B cell (primary cell): ENCODE measurements at regions not wholly inside any gene's neighbourhood (a gene's known extent, or its start where the extent isn't known, plus 50 kb on each side); places are given as distances from the start of the nearest gene placed in this dataset.

ENCODE experiments used
- ATAC-seq: fragments of 200-7000 bp; cut with Tn5 transposase; one replicate; pipeline ENCODE4 v1.10.0; 2021; ENCODE audit warnings: low read depth, mild to moderate bottlenecking, moderate number of reproducible peaks, moderate library complexity
- CTCF ChIA-PET: fragments of 350-600 bp; sonication (Branson Sonifier 250); formaldehyde crosslinking; loops from one replicate; lab custom pipeline; 2021; ENCODE audit warnings: antibody characterized with exemption, inconsistent platforms; lab: Charles Lee
- POLR2A ChIA-PET: fragments of 350-600 bp; sonication (Branson Sonifier 250); formaldehyde crosslinking; loops from one replicate; lab custom pipeline; 2021; ENCODE audit warnings: antibody characterized with exemption; lab: Charles Lee
- DNase-seq: peaks from one replicate; pipeline ENCODE4 v3.0.0; 2013
- H2AFZ ChIP-seq: 2 replicates; pipeline ENCODE4 v1.6.1; 2012; ENCODE audit warnings: mild to moderate bottlenecking, low read depth, low read length; ENCODE audit not compliant: insufficient read depth, poor library complexity, severe bottlenecking
- H3K27ac ChIP-seq, 2 donors: 1 replicate in 1 of 2; 2 replicates in 1 of 2; pipeline ENCODE4 v1.5.1; 2012 to 2013; ENCODE audit warnings: low read length in 2 of 2, mild to moderate bottlenecking in 2 of 2, moderate library complexity in 1 of 2
- H3K27me3 ChIP-seq, 4 experiments: fragments of 200-600 bp in 1 of 4; sonication (generic) in 1 of 4; replicated peaks in 1 of 4; 1 replicate in 2 of 4; 2 replicates in 2 of 4; pipeline versions ENCODE4 v1.6.1 to v1.7.0; 2013 to 2016; ENCODE audit warnings: low read length in 3 of 4, mild to moderate bottlenecking in 2 of 4, mixed read lengths in 1 of 4, moderate library complexity in 1 of 4; ENCODE audit not compliant: insufficient read depth in 4 of 4, control insufficient read depth in 3 of 4; ENCODE audit errors: control extremely low read depth in 1 of 4
- H3K36me3 ChIP-seq, 2 experiments: replicated peaks in 1 of 2; 1 replicate in 1 of 2; 2 replicates in 1 of 2; pipeline versions ENCODE4 v1.6.1 to v1.7.1; 2013; ENCODE audit warnings: low read length in 1 of 2; ENCODE audit not compliant: insufficient read depth in 2 of 2, control insufficient read depth in 1 of 2; ENCODE audit errors: control extremely low read depth in 1 of 2, extremely low read depth in 1 of 2
- H3K4me1 ChIP-seq, 2 donors: fragments of 200-600 bp in 1 of 2; sonication (generic) in 1 of 2; 1 replicate in 1 of 2; 2 replicates in 1 of 2; pipeline versions ENCODE4 v1.5.1 to v1.6.1; 2013 to 2017; ENCODE audit warnings: low read length in 2 of 2; ENCODE audit not compliant: control insufficient read depth in 2 of 2, insufficient read depth in 2 of 2
- H3K4me2 ChIP-seq: replicated peaks from 2 replicates; pipeline ENCODE3; 2012; ENCODE audit warnings: mild to moderate bottlenecking, low read depth, low read length; ENCODE audit not compliant: poor library complexity, severe bottlenecking
- H3K4me3 ChIP-seq, 5 experiments: fragments of 200-600 bp in 1 of 5; sonication (generic) in 1 of 5; 1 replicate in 3 of 5; 2 replicates in 2 of 5; pipeline versions ENCODE4 v1.5.1 to v1.7.0; 2011 to 2016; ENCODE audit warnings: low read length in 4 of 5, mild to moderate bottlenecking in 4 of 5, low read depth in 2 of 5, control low read depth in 1 of 5, moderate library complexity in 1 of 5; ENCODE audit not compliant: insufficient read depth in 1 of 5; ENCODE audit errors: control extremely low read depth in 1 of 5, extremely low read depth in 1 of 5
- H3K79me2 ChIP-seq: fragments of 200-600 bp; sonication (generic); one replicate; pipeline ENCODE4 v1.6.0; 2016; ENCODE audit warnings: low read length; ENCODE audit not compliant: control insufficient read depth, insufficient read depth
- H3K9ac ChIP-seq: fragments of 200-600 bp; sonication (generic); 2 replicates; pipeline ENCODE4 v1.6.1; 2017; ENCODE audit warnings: mild to moderate bottlenecking, low read length, moderate library complexity
- H3K9me3 ChIP-seq, 3 donors: one replicate each; pipeline versions ENCODE4 v1.6.1 to v1.7.1; 2013; ENCODE audit warnings: low read length in 2 of 3; ENCODE audit not compliant: control insufficient read depth in 2 of 3, insufficient read depth in 1 of 3; ENCODE audit errors: control extremely low read depth in 1 of 3
- H4K20me1 ChIP-seq: 2 replicates; pipeline ENCODE4 v1.6.0; 2012; ENCODE audit warnings: mild to moderate bottlenecking, low read length; ENCODE audit not compliant: insufficient read depth, control insufficient read depth, poor library complexity, severe bottlenecking
- H3K27ac Mint-ChIP-seq: one replicate; pipeline ENCODE4 v1.8.0; 2021; ENCODE audit warnings: mixed read lengths
- H3K27me3 Mint-ChIP-seq: one replicate; pipeline ENCODE4 v1.8.0; 2021; ENCODE audit warnings: mixed read lengths
- H3K4me1 Mint-ChIP-seq: one replicate; pipeline ENCODE4 v1.8.0; 2021; ENCODE audit warnings: mixed read lengths
- H3K4me3 Mint-ChIP-seq: one replicate; pipeline ENCODE4 v1.8.0; 2021; ENCODE audit warnings: mixed read lengths
- H3K9me3 Mint-ChIP-seq: one replicate; pipeline ENCODE4 v1.8.0; 2022; ENCODE audit warnings: mixed read lengths; ENCODE audit not compliant: insufficient read depth
- CTCF ChIP-seq: fragments of 200-600 bp; IDR thresholded peaks from one replicate; pipeline ENCODE4 v1.8.0; 2022; ENCODE audit warnings: antibody characterized with exemption, mild to moderate bottlenecking
- EZH2 ChIP-seq: IDR thresholded peaks from 2 replicates; pipeline ENCODE4 v1.6.1; 2012; ENCODE audit warnings: borderline replicate concordance, low read depth, mild to moderate bottlenecking, moderate library complexity, low read length; ENCODE audit not compliant: insufficient read depth, poor library complexity, severe bottlenecking
- WGBS: methylation state at CpG from one replicate; pipeline ENCODE4 v1.1.5; 2013; ENCODE audit warnings: missing lambda C conversion rate; ENCODE audit not compliant: insufficient coverage; 5-methylcytosine and 5-hydroxymethylcytosine counted together
- intact Hi-C: fragments of 100-400 bp; cut with micrococcal nuclease; formaldehyde crosslinking; loops from one replicate; pipeline ENCODE4 v1.10.0; 2022

GRCh38 chr16:27677263-27677662 is 127.3 kb downstream of the KATNIP start:
- ATAC-seq: no peak
- CTCF ChIA-PET: no interaction called here
- H3K27ac Mint-ChIP-seq: no peak overlapping the region

GRCh38 chr16:27678955-27679354 is 129.0 kb downstream of the KATNIP start:
- DNase-seq: no peak
- Histone ChIP-seq H3K9me3 (no peaks in the 10 kb centered on the region), H3K79me2 (no peaks in the 10 kb centered on the region), H3K4me2 (no peak overlapping the region), H2AFZ (no peak overlapping the region), H4K20me1 (no peaks in the 10 kb centered on the region), H3K4me3 (no peak overlapping the region), H3K4me1 (no peaks in the 10 kb centered on the region), H3K9ac (no peak overlapping the region), H3K27me3 (no peaks in the 10 kb centered on the region), H3K27ac (no peak overlapping the region), H3K36me3 (peaks cover 0 to 45% of the 10 kb centered on the region in 2 experiments)
- Mint-ChIP-seq H3K4me3 (no peak overlapping the region), H3K27ac (no peak overlapping the region), H3K27me3 (no peaks in the 10 kb centered on the region), H3K9me3 (no peaks in the 10 kb centered on the region), H3K4me1 (no peaks in the 10 kb centered on the region)
- intact Hi-C loops: no loop called here
- ChIA-PET CTCF (no interaction called here), POLR2A (no interaction called here)
- ATAC-seq: no peak
- 100% methylated on average over 2 of the region's 3 CpGs for WGBS
- TF ChIP-seq EZH2: no peak
- no peak for TF ChIP-seq CTCF

More at GRCh38 chr16:27677263-27677662, 127.3 kb downstream of the KATNIP start:
- no peak overlapping the region for H3K4me3 Mint-ChIP-seq
- intact Hi-C loops: no loop called here
- no peaks in the 10 kb centered on the region for H3K9me3 ChIP-seq
- H3K27me3 Mint-ChIP-seq: no peaks in the 10 kb centered on the region
- no peak overlapping the region for H3K4me3 ChIP-seq
- TF ChIP-seq EZH2 (no peak), CTCF (no peak)
- no peaks in the 10 kb centered on the region for H3K27me3 ChIP-seq
- no peak overlapping the region for H3K9ac ChIP-seq
- 100% methylated on average over 2 of the region's 3 CpGs for WGBS
- no peaks in the 10 kb centered on the region for H3K4me1 ChIP-seq
- no peaks in the 10 kb centered on the region for H3K9me3 Mint-ChIP-seq
- H3K4me1 Mint-ChIP-seq: no peaks in the 10 kb centered on the region
- POLR2A ChIA-PET: no interaction called here
- no peaks in the 10 kb centered on the region for H3K79me2 ChIP-seq
- no peaks in the 10 kb centered on the region for H4K20me1 ChIP-seq
- no peak overlapping the region for H2AFZ ChIP-seq
- no peak for DNase-seq
- peaks cover 0 to 36% of the 10 kb centered on the region in 2 experiments for H3K36me3 ChIP-seq
- H3K4me2 ChIP-seq: no peak overlapping the region
- no peak overlapping the region for H3K27ac ChIP-seq
